GM12891 (cell line): ENCODE measurements at regions not wholly inside any gene's neighbourhood (a gene's known extent, or its start where the extent isn't known, plus 50 kb on each side); places are given as distances from the start of the nearest gene placed in this dataset.
A peak's percentile ranks its signal among the peaks of the same experiment; 100 is the strongest.

ENCODE experiments used
- DNase-seq: peaks from one replicate; pipeline ENCODE4 v3.0.0; 2011; ENCODE audit warnings: low spot score; ENCODE audit not compliant: insufficient read length
- FAIRE-seq: peaks from 2 replicates; lab custom pipeline; 2011; peaks lifted over from hg19 to GRCh38; lab: Jason Lieb, UNC
- PAX5 ChIP-seq: IDR thresholded peaks from 2 replicates; pipeline ENCODE4 v1.6.1; 2011; ENCODE audit warnings: low read length, moderate library complexity, mild to moderate bottlenecking; ENCODE audit not compliant: insufficient read depth, severe bottlenecking
- POLR2A ChIP-seq: IDR thresholded peaks from 2 replicates; pipeline ENCODE4 v1.6.1; 2011; ENCODE audit warnings: low read depth, low read length, control low read depth
- POLR2AphosphoS5 ChIP-seq: IDR thresholded peaks from 2 replicates; pipeline ENCODE4 v1.6.1; 2011; ENCODE audit warnings: low read depth, low read length, control low read depth
- POU2F2 ChIP-seq: IDR thresholded peaks from 2 replicates; pipeline ENCODE4 v1.6.1; 2011; ENCODE audit warnings: low read depth, mild to moderate bottlenecking, control low read depth, low read length, moderate library complexity
- SPI1 ChIP-seq: IDR thresholded peaks from 2 replicates; pipeline ENCODE4 v1.6.1; 2011; ENCODE audit warnings: low read depth, low read length, control low read depth
- TAF1 ChIP-seq: IDR thresholded peaks from 2 replicates; pipeline ENCODE4 v1.6.1; 2011; ENCODE audit warnings: low read depth, low read length, control low read depth

GRCh38 chr12:65747338-65747737 lies 76.9 kb upstream of the HMGA2 start:
- DNase-seq (no peak), FAIRE-seq (no peak)

GRCh38 chr12:65748332-65748731 lies 76.0 kb upstream of the HMGA2 start:
- no peak for TF ChIP-seq POLR2A
- no peak for TF ChIP-seq TAF1
- no peak for TF ChIP-seq POU2F2
- no peak for TF ChIP-seq POLR2AphosphoS5
- TF ChIP-seq PAX5: no peak
- TF ChIP-seq SPI1: no peak
- no peak for FAIRE-seq
- DNase-seq: no peak

More at GRCh38 chr12:65747338-65747737, 76.9 kb upstream of the HMGA2 start:
- no peak for TF ChIP-seq PAX5
- no peak for TF ChIP-seq TAF1
- TF ChIP-seq POLR2AphosphoS5: no peak
- no peak for TF ChIP-seq POU2F2
- no peak for TF ChIP-seq SPI1
- TF ChIP-seq POLR2A: no peak

GRCh38 chr12:65754290-65754689 lies 70.0 kb upstream of the HMGA2 start:
- no peak for TF ChIP-seq SPI1
- no peak for TF ChIP-seq POLR2AphosphoS5
- DNase-seq (no peak), FAIRE-seq (no peak)

- TF ChIP-seq POLR2A (no peak), POLR2AphosphoS5 (no peak), SPI1 (no peak), POU2F2 (no peak), TAF1 (no peak), PAX5 (no peak)
- no peak for FAIRE-seq
- no peak for DNase-seq
These were observed 69.3 kb upstream of the HMGA2 start for GRCh38 chr12:65754744-65755595.

DNA sequence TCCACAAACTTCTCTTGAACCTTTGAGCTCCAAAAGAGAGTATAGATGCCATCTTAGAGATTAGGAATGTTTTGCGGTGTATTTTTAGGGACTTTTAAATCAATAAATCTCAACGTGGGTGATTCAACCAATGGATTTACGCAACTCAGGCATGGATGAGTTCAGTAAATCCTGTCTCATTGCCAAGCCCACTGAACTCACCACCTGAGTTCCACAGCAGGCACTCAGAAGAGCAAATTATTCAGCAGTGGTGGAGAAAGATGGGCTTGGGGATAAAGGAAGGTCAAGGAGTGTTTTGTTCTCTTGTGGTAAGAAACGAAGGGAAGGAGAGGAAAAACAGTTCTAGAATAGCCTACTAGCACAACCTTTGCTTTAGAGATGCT lies 68.7 kb upstream of the HMGA2 start:
- no peak for FAIRE-seq
- DNase-seq: no peak
- no peak for TF ChIP-seq POLR2A
- no peak for TF ChIP-seq POLR2AphosphoS5
- no peak for TF ChIP-seq POU2F2
- no peak for TF ChIP-seq SPI1
- no peak for TF ChIP-seq PAX5

- no peak for TF ChIP-seq POLR2AphosphoS5
- TF ChIP-seq SPI1: no peak
- no peak for TF ChIP-seq POU2F2
- no peak for TF ChIP-seq PAX5
- no peak for TF ChIP-seq TAF1
- no peak for TF ChIP-seq POLR2A
- no peak for DNase-seq
- no peak for FAIRE-seq
These were observed 68.0 kb upstream of the HMGA2 start for GRCh38 chr12:65756267-65756666.

DNA sequence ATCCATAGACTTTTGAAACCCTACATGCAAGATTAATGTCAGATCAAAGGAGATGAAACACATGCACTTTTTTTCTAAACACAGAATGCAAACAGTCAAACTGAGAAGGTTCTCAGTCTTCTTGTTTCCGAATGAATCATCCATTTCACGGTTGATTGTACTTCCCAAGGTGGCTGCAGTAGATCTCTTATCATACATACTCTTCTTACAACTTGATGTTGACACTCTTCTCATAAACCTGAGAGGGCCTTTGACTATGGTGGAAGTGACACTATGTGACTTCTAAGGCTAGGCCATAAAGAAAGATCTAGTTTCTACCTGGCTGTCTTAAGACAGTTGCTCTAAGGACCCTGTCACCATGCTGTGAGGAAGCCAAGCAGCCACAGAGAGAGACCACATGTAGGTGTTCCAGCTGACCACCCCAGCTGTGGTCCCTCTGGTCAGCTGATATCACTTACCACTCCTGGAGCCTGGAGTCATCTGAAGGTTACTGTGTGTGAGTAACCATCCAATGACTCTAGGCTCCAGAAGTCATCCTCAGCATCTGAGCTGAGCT lies 67.2 kb upstream of the HMGA2 start:
- FAIRE-seq: peak; percentile 84
- DNase-seq: no peak
- TF ChIP-seq POLR2AphosphoS5: no peak
- TF ChIP-seq PAX5: peak; percentile 91

GRCh38 chr12:65758401-65758800 lies 65.9 kb upstream of the HMGA2 start:
- TF ChIP-seq POLR2AphosphoS5 (no peak), POU2F2 (no peak), PAX5 (no peak), POLR2A (no peak), SPI1 (no peak), TAF1 (no peak)
- FAIRE-seq: no peak
- no peak for DNase-seq

GRCh38 chr12:65759735-65760134 lies 64.5 kb upstream of the HMGA2 start:
- DNase-seq: no peak
- no peak for TF ChIP-seq TAF1
- no peak for TF ChIP-seq POLR2AphosphoS5
- TF ChIP-seq SPI1: no peak
- no peak for TF ChIP-seq POU2F2
- no peak for TF ChIP-seq PAX5
- no peak for TF ChIP-seq POLR2A
- FAIRE-seq: no peak

GRCh38 chr12:65761301-65761700 lies 63.0 kb upstream of the HMGA2 start:
- FAIRE-seq (no peak), DNase-seq (no peak)
- TF ChIP-seq POLR2A: no peak
- no peak for TF ChIP-seq SPI1
- no peak for TF ChIP-seq TAF1
- TF ChIP-seq POU2F2: no peak
- TF ChIP-seq POLR2AphosphoS5: no peak
- no peak for TF ChIP-seq PAX5

DNA sequence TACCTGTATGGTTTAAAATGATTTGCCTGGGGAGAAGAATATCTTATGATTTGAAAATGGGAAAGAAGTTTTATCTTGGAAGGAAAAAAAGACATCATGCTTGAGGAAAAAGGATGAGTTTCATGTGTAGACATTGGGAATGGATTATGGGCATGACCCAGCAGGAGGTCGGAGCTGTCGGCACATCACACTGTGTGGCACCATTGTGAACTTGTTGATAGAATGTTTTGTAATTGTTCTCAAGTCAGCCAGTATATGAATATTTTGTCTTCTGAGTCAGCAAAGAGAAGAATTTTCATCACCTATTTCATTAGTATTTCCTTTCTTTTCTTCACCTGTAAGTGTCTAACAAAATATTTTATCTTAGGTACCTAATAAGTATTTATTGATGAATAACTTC lies 60.0 kb upstream of the HMGA2 start:
- no peak for TF ChIP-seq POLR2A
- TF ChIP-seq SPI1: no peak
- TF ChIP-seq POLR2AphosphoS5: no peak
- TF ChIP-seq POU2F2: no peak
- TF ChIP-seq PAX5: no peak
- TF ChIP-seq TAF1: no peak
- no peak for DNase-seq
- FAIRE-seq: no peak
